Gastrocnemius medialis (tissue), 4 donors: ENCODE measurements at regions not wholly inside any gene's neighbourhood (a gene's known extent, or its start where the extent isn't known, plus 50 kb on each side); places are given as distances from the start of the nearest gene placed in this dataset.

Experiments
- POLR2A ChIP-seq, 2 donors: fragments of 450-650 bp; IDR thresholded peaks; one replicate each; pipeline ENCODE4 v1.6.1; 2017; ENCODE audit warnings: antibody characterized with exemption in 2 of 2, mild to moderate bottlenecking in 2 of 2, moderate library complexity in 2 of 2
- TF ChIP-seq, protein P1 (sequence below), 5 experiments: fragments of 450-650 bp in 3 of 5; fragments of 200-600 bp in 2 of 5; sonication (generic) in 2 of 5; IDR thresholded peaks in 4 of 5; conservative IDR thresholded peaks in 1 of 5; 1 replicate in 4 of 5; 2 replicates in 1 of 5; pipeline ENCODE4 v1.5.1; 2016 to 2019; ENCODE audit warnings: antibody characterized with exemption in 5 of 5, mild to moderate bottlenecking in 3 of 5, moderate library complexity in 3 of 5

DNA sequence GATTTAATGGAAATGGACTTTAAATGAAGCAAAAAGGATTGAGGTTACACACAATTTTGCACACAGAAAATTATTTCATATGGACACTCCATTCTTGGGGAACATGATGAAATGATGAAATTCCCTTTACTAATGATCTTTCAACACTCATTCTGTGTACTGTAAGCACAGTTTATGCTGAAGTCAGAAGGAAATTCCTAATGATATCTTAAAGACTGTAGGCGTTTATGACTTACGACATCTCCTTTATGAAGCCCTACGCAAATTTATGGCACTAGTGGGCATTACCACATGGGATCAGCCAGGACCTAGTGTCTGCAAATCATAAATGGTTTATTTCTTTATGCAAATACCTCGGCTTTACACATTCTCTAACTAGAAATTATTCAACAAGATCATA is 97.9 kb upstream of the SOX5 start:
- no peak for TF ChIP-seq POLR2A (IDR thresholded peaks at IDR 0.05)
- TF ChIP-seq, protein P1, sequence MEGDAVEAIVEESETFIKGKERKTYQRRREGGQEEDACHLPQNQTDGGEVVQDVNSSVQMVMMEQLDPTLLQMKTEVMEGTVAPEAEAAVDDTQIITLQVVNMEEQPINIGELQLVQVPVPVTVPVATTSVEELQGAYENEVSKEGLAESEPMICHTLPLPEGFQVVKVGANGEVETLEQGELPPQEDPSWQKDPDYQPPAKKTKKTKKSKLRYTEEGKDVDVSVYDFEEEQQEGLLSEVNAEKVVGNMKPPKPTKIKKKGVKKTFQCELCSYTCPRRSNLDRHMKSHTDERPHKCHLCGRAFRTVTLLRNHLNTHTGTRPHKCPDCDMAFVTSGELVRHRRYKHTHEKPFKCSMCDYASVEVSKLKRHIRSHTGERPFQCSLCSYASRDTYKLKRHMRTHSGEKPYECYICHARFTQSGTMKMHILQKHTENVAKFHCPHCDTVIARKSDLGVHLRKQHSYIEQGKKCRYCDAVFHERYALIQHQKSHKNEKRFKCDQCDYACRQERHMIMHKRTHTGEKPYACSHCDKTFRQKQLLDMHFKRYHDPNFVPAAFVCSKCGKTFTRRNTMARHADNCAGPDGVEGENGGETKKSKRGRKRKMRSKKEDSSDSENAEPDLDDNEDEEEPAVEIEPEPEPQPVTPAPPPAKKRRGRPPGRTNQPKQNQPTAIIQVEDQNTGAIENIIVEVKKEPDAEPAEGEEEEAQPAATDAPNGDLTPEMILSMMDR (IDR thresholded peaks at IDR 0.05 in 4 of 5, conservative IDR thresholded peaks at IDR 0.05 in 1 of 5): no peak
